ENCODE measurements at regions not wholly inside any gene's neighbourhood (a gene's known extent, or its start where the extent isn't known, plus 50 kb on each side); places are given as distances from the start of the nearest gene placed in this dataset.
"Not testable (repeated sequence)": the region's sequence is repeated elsewhere in the genome, so short reads cannot be mapped to it uniquely, and the experiment has no call there.

DNA sequence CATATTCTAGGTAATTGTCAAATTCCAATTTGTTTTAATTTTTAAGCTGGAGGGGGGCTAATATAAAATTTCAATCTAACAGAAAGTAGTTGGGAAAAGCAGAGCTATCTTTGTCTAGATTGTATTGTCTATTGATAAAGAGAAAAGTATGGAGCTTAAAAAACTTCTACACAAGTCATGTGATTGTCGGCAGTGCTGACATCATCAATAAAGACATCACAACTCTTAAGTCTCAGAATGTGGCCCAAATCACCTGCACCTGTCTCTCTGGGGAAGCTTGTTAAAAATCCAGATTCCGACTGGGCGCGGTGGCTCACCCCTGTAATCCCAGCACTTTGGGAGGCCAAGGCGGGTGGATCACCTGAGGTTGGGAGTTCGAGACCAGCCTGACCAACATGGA lies 333.8 kb downstream of the RASEF start:
- DNase-seq (no peak), ATAC-seq (replicated peaks) (no peak)
- H3K36me3 Mint-ChIP-seq = peaks cover 0 to 6% of the 10 kb centered on the region in 2 donors
- peaks cover 15 to 35% of the 10 kb centered on the region in 2 donors for H3K4me1 Mint-ChIP-seq
- H3K27ac Mint-ChIP-seq = no peak overlapping the region
- no peak overlapping the region for H3K4me3 Mint-ChIP-seq
- H3K27me3 Mint-ChIP-seq = no peaks in the 10 kb centered on the region
- H3K9me3 Mint-ChIP-seq = peaks cover 1 to 3% of the 10 kb centered on the region in 2 donors

GRCh38 chr9:82729991-82730589 lies 332.9 kb downstream of the RASEF start:
- ATAC-seq (replicated peaks) (peak in 1 of 2 donors; percentile 15), DNase-seq (no peak)
- Mint-ChIP-seq H3K36me3 (peaks cover 0 to 3% of the 10 kb centered on the region in 2 donors), H3K27ac (peak overlapping the region; percentile 16), H3K4me3 (no peak overlapping the region), H3K4me1 (peaks cover 15 to 35% of the 10 kb centered on the region in 2 donors), H3K9me3 (no peaks in the 10 kb centered on the region), H3K27me3 (no peaks in the 10 kb centered on the region)

DNA sequence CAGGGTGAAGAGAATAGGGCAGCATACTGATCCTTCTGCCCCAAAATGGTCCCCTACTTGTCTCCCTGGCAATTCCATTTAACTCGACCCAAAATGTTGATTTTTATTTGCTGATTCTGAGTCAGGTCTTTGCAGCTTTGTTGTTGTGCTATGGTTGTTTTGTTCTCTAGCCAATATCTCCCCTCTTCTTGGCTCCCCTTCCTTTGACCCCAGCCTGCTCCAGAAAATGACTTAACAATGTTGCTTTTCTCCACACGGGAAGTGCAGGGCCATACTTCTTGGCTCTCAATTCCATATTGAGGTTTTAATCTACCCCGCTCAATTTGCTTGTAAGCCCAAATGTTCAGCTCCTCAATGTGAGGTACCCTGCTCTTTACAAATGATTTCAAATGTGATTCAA lies 330.0 kb downstream of the RASEF start:
- ATAC-seq (replicated peaks) (no peak), DNase-seq (no peak)
- no peaks in the 10 kb centered on the region for H3K27me3 Mint-ChIP-seq
- H3K4me1 Mint-ChIP-seq = peaks cover 10 to 18% of the 10 kb centered on the region in 2 donors
- no peak overlapping the region for H3K27ac Mint-ChIP-seq
- no peak overlapping the region for H3K4me3 Mint-ChIP-seq
- H3K9me3 Mint-ChIP-seq = no peaks in the 10 kb centered on the region
- H3K36me3 Mint-ChIP-seq = no peaks in the 10 kb centered on the region

DNA sequence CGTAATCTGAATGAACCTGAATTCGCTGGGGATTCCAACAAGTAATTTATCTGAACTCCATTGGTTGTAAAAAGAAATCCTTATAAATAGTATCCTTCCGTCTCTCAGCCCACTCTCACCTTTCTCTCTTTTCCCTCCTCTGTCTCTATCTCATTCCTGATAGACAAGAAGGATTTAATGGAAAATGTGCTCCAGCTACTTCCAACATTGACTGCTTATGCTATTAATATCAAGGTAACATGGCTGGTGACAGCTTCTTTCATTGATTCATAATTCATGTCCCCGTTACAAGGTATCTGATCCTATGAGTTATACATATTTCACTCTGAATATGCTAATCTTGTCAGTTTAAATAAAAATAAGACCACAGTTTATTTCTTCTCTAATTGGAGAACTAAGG lies 326.8 kb downstream of the RASEF start:
- H3K9me3 Mint-ChIP-seq = no peaks in the 10 kb centered on the region
- peaks cover 0 to 4% of the 10 kb centered on the region in 2 donors for H3K4me1 Mint-ChIP-seq
- ATAC-seq (replicated peaks) = no peak
- DNase-seq = no peak
- no peak overlapping the region for H3K27ac Mint-ChIP-seq
- H3K27me3 Mint-ChIP-seq = no peaks in the 10 kb centered on the region
- H3K4me3 Mint-ChIP-seq = no peak overlapping the region
- no peaks in the 10 kb centered on the region for H3K36me3 Mint-ChIP-seq

- Mint-ChIP-seq H3K9me3 (no peaks in the 10 kb centered on the region), H3K36me3 (no peaks in the 10 kb centered on the region), H3K27me3 (no peaks in the 10 kb centered on the region), H3K4me1 (peaks cover 0 to 4% of the 10 kb centered on the region in 2 donors), H3K4me3 (no peak overlapping the region), H3K27ac (no peak overlapping the region)
- DNase-seq (no peak), ATAC-seq (replicated peaks) (no peak)
Measured at GRCh38 chr9:82736701-82737100, 326.2 kb downstream of the RASEF start.

- Mint-ChIP-seq H3K27me3 (no peaks in the 10 kb centered on the region), H3K36me3 (no peaks in the 10 kb centered on the region), H3K4me1 (peaks cover 4 to 11% of the 10 kb centered on the region in 2 donors), H3K9me3 (no peaks in the 10 kb centered on the region), H3K4me3 (no peak overlapping the region), H3K27ac (no peak overlapping the region)
- DNase-seq (no peak), ATAC-seq (replicated peaks) (peak; percentile 54 to 70)
Measured at GRCh38 chr9:82745919-82746318, 317.0 kb downstream of the RASEF start.

GRCh38 chr9:82750411-82750913 lies 312.5 kb downstream of the RASEF start:
- H3K9me3 Mint-ChIP-seq = no peaks in the 10 kb centered on the region
- no peak for ATAC-seq (replicated peaks)

GRCh38 chr9:82757924-82758323 lies 305.0 kb downstream of the RASEF start:
- no peaks in the 10 kb centered on the region for H3K27me3 Mint-ChIP-seq
- H3K9me3 Mint-ChIP-seq = no peaks in the 10 kb centered on the region
- ATAC-seq (replicated peaks) (no peak), DNase-seq (no peak)
- H3K4me3 Mint-ChIP-seq = no peak overlapping the region
- no peak overlapping the region for H3K27ac Mint-ChIP-seq
- no peaks in the 10 kb centered on the region for H3K4me1 Mint-ChIP-seq
- H3K36me3 Mint-ChIP-seq = no peaks in the 10 kb centered on the region

More at GRCh38 chr9:82750411-82750913, 312.5 kb downstream of the RASEF start:
- no peak for DNase-seq
- no peak overlapping the region for H3K27ac Mint-ChIP-seq
- no peak overlapping the region for H3K4me3 Mint-ChIP-seq
- no peaks in the 10 kb centered on the region for H3K36me3 Mint-ChIP-seq
- H3K27me3 Mint-ChIP-seq = no peaks in the 10 kb centered on the region
- peaks cover 2 to 10% of the 10 kb centered on the region in 2 donors for H3K4me1 Mint-ChIP-seq

GRCh38 chr9:82761027-82761426 lies 301.9 kb downstream of the RASEF start:
- Mint-ChIP-seq H3K9me3 (no peaks in the 10 kb centered on the region), H3K36me3 (no peaks in the 10 kb centered on the region), H3K4me1 (peaks cover 7 to 13% of the 10 kb centered on the region in 2 donors)

DNA sequence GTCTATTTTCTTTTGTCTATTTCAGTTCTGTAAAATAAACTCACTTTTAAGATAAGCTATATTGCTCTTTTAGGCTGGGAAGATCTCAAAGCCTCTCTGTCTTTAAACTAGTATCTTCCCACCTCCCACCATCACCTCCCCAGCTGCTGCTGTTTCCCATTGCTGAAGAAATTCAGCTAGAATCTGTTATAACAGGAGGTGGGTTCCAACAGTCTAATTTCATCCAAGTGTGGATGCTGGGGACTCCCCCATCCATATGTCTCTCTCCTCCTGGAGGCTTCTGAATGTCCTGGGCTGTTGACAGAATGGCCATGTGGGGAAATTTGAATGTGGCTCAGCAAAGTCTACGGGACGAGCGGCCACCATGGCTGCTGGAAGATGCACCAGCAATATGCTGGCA lies 301.0 kb downstream of the RASEF start:
- ATAC-seq (replicated peaks) (no peak), DNase-seq (no peak)
- Mint-ChIP-seq H3K4me1 (peaks cover 7 to 13% of the 10 kb centered on the region in 2 donors), H3K9me3 (no peaks in the 10 kb centered on the region), H3K36me3 (no peaks in the 10 kb centered on the region), H3K4me3 (no peak overlapping the region), H3K27me3 (no peaks in the 10 kb centered on the region), H3K27ac (no peak overlapping the region)

More at GRCh38 chr9:82761027-82761426, 301.9 kb downstream of the RASEF start:
- no peak overlapping the region for H3K4me3 Mint-ChIP-seq
- DNase-seq (no peak), ATAC-seq (replicated peaks) (no peak)
- no peak overlapping the region for H3K27ac Mint-ChIP-seq
- H3K27me3 Mint-ChIP-seq = no peaks in the 10 kb centered on the region

GRCh38 chr9:82763656-82764055 lies 299.3 kb downstream of the RASEF start:
- Mint-ChIP-seq H3K27me3 (no peaks in the 10 kb centered on the region), H3K36me3 (no peaks in the 10 kb centered on the region), H3K4me3 (no peak overlapping the region), H3K27ac (peak overlapping the region; percentile 43), H3K4me1 (peaks cover 7 to 13% of the 10 kb centered on the region in 2 donors), H3K9me3 (peaks cover 0 to 2% of the 10 kb centered on the region in 2 donors)
- DNase-seq = peak; percentile 9
- ATAC-seq (replicated peaks) = peak; percentile 69 to 71

GRCh38 chr9:82764061-82764668 lies 298.8 kb downstream of the RASEF start:
- Mint-ChIP-seq H3K9me3 (peaks cover 0 to 2% of the 10 kb centered on the region in 2 donors), H3K27me3 (no peaks in the 10 kb centered on the region), H3K27ac (no peak overlapping the region), H3K4me1 (peaks cover 7 to 13% of the 10 kb centered on the region in 2 donors), H3K36me3 (no peaks in the 10 kb centered on the region), H3K4me3 (no peak overlapping the region)
- DNase-seq (no peak), ATAC-seq (replicated peaks) (no peak)

GRCh38 chr9:82774707-82775231 lies 288.2 kb downstream of the RASEF start:
- H3K9me3 Mint-ChIP-seq; H3K4me1 Mint-ChIP-seq; H3K36me3 Mint-ChIP-seq; H3K4me3 Mint-ChIP-seq; H3K27ac Mint-ChIP-seq; H3K27me3 Mint-ChIP-seq; ATAC-seq (replicated peaks); DNase-seq: not testable (repeated sequence)

- Mint-ChIP-seq H3K9me3 (no peaks in the 10 kb centered on the region), H3K27me3 (no peaks in the 10 kb centered on the region), H3K4me1 (no peaks in the 10 kb centered on the region), H3K36me3 (no peaks in the 10 kb centered on the region), H3K4me3 (no peak overlapping the region), H3K27ac (no peak overlapping the region)
- no peak for DNase-seq
- ATAC-seq (replicated peaks) = no peak
Measured at GRCh38 chr9:82776508-82776907, 286.4 kb downstream of the RASEF start.

- Mint-ChIP-seq H3K4me1 (no peaks in the 10 kb centered on the region), H3K27me3 (no peaks in the 10 kb centered on the region), H3K36me3 (no peaks in the 10 kb centered on the region), H3K27ac (no peak overlapping the region), H3K4me3 (no peak overlapping the region), H3K9me3 (no peaks in the 10 kb centered on the region)
- ATAC-seq (replicated peaks) (no peak), DNase-seq (no peak)
Measured at GRCh38 chr9:82777366-82777765, 285.6 kb downstream of the RASEF start.

Measured in stimulated activated naive B cell treated with anti-CD40 and anti-IgM and Interleukin-4, amounts not matched to agents 10 μg/mL and 1 μg/mL and 100 μg/mL, for 72 hours (primary cell).